HuH-7.5 (cell line): ENCODE measurements at regions not wholly inside any gene's neighbourhood (a gene's known extent, or its start where the extent isn't known, plus 50 kb on each side); places are given as distances from the start of the nearest gene placed in this dataset.
"Not testable (repeated sequence)": the region's sequence is repeated elsewhere in the genome, so short reads cannot be mapped to it uniquely, and the experiment has no call there.

ENCODE experiments used
- DNase-seq: peaks from one replicate; pipeline ENCODE4 v3.0.0; 2011; ENCODE audit warnings: low spot score

- DNase-seq, result no peak
Measured at GRCh38 chr5:57940879-57941278, 458.3 kb upstream of the ACTBL2 start.

DNA sequence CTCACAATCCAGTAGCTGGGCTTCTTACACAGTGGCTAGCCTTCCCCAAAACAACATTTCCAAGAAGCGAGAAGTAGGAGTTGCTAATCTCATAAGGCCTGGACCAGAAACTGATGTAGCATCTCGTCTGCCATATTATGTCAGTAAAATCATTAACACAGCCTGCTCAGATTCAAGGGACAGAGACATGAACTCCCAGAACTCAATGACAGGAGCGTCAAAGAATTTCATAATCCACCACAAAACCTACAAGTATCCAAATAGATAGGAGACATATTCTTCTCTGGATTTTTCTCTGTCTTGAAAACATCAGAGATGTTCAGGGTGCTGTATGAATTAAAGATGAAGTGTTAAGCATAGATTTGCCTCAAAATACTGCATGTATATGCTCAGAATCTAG lies 457.6 kb upstream of the ACTBL2 start:
- DNase-seq, result no peak

GRCh38 chr5:57939771-57940170 lies 457.2 kb upstream of the ACTBL2 start:
- no peak for DNase-seq

- no peak for DNase-seq
Measured at GRCh38 chr5:57939335-57939734, 456.7 kb upstream of the ACTBL2 start.

- DNase-seq, result no peak
Measured at GRCh38 chr5:57938174-57938557, 455.6 kb upstream of the ACTBL2 start.

GRCh38 chr5:57937501-57938173 lies 455.0 kb upstream of the ACTBL2 start:
- no peak for DNase-seq

DNA sequence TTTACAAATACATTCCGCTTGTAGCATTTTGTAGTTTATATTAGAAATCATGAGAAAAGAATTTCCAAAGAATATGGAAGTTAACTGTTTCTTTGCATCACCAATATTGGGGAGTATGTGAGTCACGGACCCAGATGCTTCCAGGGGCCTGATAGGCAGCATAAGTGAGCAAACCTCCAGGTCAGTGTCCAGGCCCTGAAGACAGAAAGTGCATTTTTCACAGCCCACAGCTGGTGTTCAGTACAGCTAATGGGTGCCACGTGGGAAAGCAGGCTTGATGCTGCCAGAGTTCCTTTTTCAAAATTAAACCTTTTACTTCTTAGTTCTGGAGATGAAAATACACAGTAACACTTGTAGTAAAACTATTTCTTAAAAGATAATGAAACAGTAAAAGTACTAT lies 454.4 kb upstream of the ACTBL2 start:
- no peak for DNase-seq

DNA sequence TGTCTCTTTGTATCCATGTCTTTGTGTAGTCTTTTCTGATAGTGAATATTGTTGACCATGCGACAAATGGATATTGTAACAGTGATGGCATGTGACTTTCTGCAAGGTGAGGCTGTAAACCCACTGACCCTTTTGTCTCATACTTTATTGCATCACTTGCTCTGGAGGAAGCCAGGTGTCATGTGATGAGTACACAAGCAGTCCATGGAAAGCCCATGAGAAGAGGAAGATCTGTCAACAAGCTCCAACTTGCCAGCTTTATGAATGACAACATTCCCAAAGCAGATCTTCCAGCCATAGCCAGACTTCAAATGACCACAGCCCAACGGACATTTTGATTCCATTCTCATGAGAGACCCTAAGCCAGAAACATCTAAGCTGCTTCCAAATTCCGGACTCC lies 450.1 kb upstream of the ACTBL2 start:
- no peak for DNase-seq

GRCh38 chr5:57931807-57932206 lies 449.2 kb upstream of the ACTBL2 start:
- DNase-seq, result no peak

DNA sequence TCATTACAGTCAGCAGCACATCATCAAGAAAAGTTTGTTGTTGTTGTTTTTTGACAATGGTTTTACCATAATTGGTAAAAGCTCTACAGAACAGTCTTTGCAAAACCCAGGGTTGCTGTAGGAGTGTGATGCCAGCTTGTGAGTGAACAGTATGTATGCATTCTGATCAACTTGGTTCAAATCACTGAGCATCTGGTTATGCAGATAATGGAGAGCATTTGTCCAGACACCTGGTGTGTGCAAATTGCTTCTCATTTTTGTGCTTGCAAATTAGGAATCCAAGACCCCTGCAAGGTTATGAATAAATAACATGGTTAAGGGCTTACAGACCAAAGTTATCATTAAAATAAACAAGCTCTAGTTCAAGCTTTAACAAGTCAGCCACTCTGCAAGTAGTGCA lies 448.7 kb upstream of the ACTBL2 start:
- no peak for DNase-seq

- no peak for DNase-seq
Measured at GRCh38 chr5:57929271-57929670, 446.7 kb upstream of the ACTBL2 start.

DNA sequence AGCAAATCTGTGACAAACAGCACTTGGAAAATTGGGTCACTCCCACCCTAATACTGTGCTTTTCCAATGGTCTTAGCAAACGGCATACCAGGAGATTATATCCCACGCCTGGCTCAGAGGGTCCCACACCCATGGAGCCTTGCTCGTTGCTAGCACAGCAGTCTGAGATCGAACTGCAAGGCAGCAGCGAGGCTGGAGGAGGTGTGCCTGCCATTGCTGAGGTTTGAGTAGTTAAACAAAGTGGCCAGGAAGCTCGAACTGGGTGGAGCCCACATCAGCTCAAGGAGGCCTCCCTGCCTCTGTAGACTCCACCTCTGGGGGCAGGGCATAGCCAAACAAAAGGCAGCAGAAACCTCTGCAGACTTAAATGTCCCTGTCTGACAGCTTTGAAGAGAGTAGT lies 440.5 kb upstream of the ACTBL2 start:
- not testable (repeated sequence) for DNase-seq

GRCh38 chr5:57917004-57917403 lies 434.4 kb upstream of the ACTBL2 start:
- no peak for DNase-seq

GRCh38 chr5:57915536-57915935 lies 432.9 kb upstream of the ACTBL2 start:
- DNase-seq, result no peak

DNA sequence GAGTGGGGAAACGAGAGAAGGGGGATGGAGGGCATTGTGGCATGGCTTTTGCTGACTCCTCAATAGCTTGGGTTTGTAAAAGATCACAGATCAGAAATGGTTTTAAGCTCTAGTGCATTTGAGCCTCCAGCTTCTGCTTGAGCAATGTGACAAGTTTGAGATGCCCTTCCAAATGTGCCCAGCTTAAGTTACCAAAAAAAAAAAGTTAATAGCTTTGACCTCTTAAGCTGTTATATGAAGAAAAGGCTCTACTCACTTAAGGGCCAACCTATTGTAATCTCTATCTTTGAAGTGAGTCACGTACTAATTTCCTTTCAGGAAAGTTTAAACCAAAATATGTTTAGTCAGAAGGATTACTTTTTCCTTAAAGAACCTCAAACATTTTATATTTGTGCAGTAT lies 428.8 kb upstream of the ACTBL2 start:
- DNase-seq, result no peak

DNA sequence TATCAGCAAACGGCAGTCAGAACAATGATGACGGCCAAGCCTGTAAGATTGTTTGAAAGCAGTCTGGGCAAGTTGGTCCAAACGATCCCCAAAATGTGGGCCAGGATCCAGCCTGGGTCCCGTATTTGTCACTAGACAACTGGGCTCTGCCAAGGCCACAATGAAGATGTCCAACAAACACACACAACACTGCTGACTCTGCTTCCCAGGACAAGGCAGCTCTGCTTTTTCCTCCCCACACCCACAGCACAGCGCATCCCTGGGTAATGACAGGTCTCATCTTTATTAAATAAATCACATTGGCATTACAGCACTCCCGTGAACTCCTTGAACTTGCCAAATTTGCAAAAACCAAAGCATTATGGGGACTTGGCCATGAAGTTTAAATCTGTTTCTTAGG lies 424.1 kb upstream of the ACTBL2 start:
- no peak for DNase-seq

DNA sequence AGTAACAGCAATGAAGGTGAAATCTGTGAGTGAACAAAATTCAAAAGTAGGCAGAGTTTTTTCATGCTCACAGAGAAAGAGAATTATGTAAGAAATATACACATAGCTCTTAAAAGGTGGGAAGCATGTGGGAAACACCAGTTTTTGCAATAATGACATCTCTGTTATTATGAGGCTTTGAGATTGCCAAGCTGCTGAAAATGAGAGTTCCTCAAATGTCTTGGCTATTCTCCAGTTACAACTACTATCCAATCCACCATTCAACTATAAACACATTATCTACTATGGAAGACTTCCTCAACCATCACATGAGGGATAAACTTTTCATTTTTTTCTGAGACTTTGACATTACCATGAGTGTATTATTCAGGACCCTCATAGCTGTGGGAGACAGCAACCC lies 420.8 kb upstream of the ACTBL2 start:
- no peak for DNase-seq

- DNase-seq, result no peak
Measured at GRCh38 chr5:57902095-57902494, 419.5 kb upstream of the ACTBL2 start.

GRCh38 chr5:57900381-57900944 lies 417.9 kb upstream of the ACTBL2 start:
- DNase-seq, result no peak

DNA sequence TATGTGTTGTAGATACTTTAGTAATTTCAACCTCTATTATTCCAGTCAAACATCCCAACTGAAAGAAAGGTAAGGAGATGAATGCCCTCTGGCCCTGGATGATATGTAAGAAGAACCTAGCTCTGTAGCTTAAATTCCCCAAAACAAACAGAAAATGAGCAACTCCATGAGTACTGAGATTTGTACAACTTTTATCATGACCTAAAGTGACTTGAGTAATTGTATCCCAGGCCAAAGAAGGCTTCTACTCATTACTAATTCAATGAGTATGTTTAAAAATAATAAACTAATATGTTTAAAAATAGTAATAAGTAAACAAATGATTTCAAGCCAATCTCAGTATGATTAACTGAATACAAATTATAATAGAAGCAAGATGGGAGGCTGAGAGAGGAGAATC lies 414.0 kb upstream of the ACTBL2 start:
- DNase-seq, result no peak

GRCh38 chr5:57895766-57896165 lies 413.2 kb upstream of the ACTBL2 start:
- no peak for DNase-seq

DNA sequence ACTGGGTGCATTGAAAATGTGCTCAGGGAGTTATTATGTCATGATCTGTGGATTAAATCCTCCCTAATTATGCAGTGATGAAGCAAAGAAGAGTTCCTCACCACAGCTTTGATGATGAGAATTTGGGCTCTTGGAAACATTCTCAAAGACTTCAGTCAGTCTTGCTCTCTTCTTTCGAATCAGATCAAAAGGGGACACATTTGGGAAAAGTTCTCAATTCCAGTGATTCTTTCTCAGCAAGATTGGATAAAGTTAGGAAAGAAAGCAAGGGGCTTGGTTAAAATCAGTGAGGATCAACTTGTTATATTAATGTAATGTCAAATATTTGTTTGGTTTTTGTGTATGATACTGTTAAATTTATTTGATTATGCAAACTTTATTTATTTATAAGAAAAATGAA lies 411.3 kb upstream of the ACTBL2 start:
- DNase-seq, result no peak

DNA sequence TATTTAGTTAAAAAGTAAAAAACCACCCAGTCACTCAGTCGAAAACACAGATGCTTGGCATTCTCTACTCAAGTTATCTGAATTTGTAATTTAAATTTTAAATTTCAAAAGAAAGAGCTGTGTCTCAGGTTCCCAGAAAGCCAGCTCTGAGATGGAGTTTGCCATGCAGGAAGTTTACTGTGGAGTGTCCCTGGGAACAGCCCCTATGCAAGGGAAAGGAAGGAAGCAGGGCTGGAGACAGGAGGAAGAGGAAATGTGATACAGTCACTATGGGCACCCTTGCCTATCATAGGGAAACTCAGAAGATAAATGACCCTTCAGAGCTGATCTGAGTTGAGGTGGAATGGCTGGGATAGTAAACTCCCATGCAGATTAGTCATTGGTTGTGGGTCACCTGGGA lies 408.8 kb upstream of the ACTBL2 start:
- no peak for DNase-seq

DNA sequence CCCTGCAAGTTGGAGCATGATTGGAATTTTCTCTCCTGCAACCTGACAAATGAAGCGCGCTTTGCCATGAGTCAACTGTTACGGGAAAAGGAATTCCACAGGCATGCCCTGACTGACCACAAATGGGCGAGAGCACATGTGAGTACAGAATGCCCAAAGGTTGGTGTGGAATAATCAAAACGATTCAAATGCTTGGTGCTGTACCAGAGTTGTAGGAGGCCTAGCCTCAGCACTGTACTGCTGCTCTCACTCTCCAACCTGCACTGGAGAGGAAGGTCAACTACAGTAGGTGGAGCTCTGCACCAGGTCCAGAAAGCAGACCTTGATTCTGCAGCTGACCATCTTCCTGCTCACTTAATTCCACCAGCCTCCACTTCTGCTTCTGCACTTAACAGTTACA lies 406.9 kb upstream of the ACTBL2 start:
- DNase-seq, result peak; percentile 6
